ENCODE measurements at regions not wholly inside any gene's neighbourhood (a gene's known extent, or its start where the extent isn't known, plus 50 kb on each side); places are given as distances from the start of the nearest gene placed in this dataset.

GRCh38 chr11:64502634-64503033 lies 53.1 kb upstream of the SLC22A11 start:
- TF ChIP-seq, protein P1, sequence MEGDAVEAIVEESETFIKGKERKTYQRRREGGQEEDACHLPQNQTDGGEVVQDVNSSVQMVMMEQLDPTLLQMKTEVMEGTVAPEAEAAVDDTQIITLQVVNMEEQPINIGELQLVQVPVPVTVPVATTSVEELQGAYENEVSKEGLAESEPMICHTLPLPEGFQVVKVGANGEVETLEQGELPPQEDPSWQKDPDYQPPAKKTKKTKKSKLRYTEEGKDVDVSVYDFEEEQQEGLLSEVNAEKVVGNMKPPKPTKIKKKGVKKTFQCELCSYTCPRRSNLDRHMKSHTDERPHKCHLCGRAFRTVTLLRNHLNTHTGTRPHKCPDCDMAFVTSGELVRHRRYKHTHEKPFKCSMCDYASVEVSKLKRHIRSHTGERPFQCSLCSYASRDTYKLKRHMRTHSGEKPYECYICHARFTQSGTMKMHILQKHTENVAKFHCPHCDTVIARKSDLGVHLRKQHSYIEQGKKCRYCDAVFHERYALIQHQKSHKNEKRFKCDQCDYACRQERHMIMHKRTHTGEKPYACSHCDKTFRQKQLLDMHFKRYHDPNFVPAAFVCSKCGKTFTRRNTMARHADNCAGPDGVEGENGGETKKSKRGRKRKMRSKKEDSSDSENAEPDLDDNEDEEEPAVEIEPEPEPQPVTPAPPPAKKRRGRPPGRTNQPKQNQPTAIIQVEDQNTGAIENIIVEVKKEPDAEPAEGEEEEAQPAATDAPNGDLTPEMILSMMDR (conservative IDR thresholded peaks at IDR 0.05): no peak
- TF ChIP-seq ZFX (IDR thresholded peaks at IDR 0.05): no peak
